OCI-M2 (cell line): ENCODE measurements at regions not wholly inside any gene's neighbourhood (a gene's known extent, or its start where the extent isn't known, plus 50 kb on each side); places are given as distances from the start of the nearest gene placed in this dataset.

ENCODE experiments used
- DNase-seq: peaks from one replicate; lab custom pipeline; 2025; ENCODE audit not compliant: unreplicated experiment; lab: John Stamatoyannopoulos, UW

- no peak for DNase-seq
These were observed 239.6 kb upstream of the TRAM1L1 start for GRCh38 chr4:117324851-117325491.

GRCh38 chr4:117326091-117326490 is 240.7 kb upstream of the TRAM1L1 start:
- DNase-seq, result no peak

DNA sequence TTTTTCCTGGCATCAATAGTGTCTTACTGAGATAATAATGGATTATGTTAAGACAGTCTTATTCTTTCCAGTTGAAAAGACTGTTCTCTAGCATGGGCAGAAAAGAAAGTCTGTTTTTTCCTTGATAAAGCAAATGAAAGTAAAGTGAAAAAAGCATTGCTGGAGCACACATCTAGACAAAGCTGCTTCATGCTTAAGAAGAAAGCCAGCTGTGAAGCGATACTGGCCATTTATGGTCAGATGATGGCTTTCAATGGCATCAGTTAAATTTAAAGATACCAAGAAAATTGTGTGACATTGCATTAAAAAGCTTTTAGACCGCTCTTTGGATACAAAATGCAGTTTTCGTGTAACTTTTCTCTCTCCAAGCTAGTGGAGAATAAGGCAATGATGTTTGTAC is 242.1 kb upstream of the TRAM1L1 start:
- no peak for DNase-seq

DNA sequence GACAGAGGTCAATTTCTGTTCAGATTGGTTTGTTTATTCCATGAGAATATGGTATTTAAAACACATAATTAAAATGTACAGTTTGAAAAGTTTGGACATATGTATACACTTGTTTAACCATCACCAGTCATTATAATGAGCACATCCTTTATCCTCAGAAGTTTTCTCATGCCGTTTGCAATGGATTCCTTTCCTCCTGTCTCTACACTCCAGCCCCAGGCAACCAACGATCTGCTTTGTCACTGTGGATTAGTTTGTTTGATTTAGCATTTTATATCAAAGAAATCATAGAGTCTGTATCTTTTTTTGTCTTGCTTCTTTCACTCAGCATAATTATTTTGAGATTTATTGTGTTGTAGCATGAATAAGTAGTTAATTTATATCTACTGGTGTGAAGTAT is 243.0 kb upstream of the TRAM1L1 start:
- no peak for DNase-seq

- DNase-seq, result no peak
These were observed 246.4 kb upstream of the TRAM1L1 start for GRCh38 chr4:117331817-117332216.

DNA sequence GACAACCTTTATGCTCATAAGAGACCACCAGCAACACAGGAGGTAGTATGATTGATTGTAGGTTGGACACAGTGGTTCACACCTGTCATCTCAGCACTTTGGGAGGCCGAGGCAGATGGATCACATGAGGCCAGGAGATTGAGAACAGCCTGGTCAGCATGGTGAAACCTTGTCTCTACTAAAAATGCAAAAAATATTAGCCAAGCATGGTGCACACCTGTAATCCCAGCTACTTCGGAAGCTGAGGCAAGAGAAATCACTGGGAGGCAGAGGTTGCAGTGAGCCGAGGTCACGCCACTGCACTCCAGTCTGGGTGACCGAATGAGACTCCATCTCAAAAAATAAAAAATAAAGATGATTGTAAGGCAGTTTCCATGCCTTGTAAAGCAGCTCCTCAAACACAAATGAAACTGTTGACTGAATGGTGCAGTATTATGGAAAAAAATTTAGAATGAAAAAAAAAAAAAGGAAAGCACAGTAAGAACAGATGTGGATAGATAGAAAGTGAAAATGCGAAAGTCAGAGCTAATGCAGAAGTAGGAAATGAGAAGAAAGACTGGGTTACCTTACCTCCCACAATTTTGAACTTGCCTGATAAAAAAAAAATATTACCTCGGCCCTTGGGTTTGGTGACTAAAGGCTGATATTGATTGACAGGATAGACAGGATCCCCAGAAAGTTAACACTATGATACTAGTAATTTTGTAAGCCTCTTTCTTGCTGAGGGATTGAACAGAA is 249.2 kb upstream of the TRAM1L1 start:
- no peak for DNase-seq

DNA sequence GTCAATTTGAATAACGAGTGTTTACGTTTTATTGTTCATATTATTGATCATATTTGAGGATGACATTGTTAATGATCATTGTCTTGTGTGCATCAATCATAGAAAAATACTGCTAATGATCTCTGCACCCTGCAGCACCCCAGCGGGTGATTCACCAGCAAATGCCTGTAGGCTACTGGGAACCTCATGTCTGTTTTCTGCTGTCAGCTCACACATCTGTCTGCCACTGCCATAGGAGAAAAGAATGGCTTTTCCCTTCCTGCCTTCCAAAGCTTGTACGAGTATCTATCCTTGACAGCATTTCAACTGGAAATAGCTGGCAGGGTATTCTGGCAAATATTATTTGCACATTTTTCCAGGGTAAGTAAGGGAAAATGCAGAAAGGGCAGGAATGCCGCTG is 272.1 kb upstream of the TRAM1L1 start:
- no peak for DNase-seq

GRCh38 chr4:117357866-117358265 is 272.5 kb upstream of the TRAM1L1 start:
- no peak for DNase-seq

DNA sequence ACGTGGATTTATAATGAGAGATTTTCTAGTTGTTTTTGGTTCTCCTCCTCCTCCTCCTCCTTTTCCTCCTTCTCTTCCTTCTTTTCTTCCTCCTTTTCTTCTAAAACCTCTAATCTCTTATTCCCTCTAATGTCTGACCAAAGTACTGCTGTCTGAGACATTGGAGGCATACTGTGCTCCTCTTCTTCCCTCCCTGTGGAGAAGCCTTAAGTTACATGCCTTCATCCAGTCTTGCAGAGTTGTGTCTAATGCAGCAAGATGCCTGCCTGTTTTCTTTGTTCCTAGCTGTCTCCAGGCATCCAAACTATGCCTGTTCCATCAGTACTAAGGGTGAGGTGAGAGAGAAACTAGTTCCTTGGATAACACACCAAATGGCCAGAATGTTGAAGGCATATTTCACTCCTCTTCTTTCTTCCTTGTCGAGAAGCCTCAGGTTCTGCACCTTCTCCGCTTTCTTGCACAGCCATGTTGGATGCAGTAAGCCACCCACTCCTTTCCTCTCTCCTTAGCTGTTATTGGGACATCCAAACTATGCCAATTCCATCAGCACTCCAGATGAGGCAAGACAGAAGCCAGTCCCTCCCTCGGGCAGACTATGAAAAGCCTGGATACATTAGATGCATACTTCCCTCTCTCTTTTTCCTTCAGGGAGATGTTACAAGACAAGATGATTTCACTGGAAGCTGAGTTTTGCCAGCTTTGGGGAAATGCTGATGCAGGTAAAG is 285.7 kb upstream of the TRAM1L1 start:
- no peak for DNase-seq

GRCh38 chr4:117375101-117375500 is 289.7 kb upstream of the TRAM1L1 start:
- no peak for DNase-seq

DNA sequence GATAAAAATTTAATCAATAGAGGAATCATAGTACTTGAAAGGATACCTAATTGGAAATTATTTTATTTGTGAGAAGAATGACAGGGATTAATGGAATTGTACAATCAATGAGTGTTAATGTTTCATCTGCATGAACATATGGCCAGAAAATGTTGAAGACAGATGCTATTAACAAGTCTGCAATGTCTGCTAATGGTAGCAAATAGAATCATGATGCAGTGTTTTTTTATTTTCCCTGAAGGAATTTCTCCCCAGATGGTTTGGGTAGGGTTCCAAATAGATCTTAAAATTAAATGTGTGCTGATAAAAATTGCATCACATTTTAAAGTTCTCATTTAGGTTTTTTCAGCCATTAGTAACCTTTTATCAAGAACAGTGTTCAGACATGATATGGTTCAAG is 291.3 kb upstream of the TRAM1L1 start:
- no peak for DNase-seq

DNA sequence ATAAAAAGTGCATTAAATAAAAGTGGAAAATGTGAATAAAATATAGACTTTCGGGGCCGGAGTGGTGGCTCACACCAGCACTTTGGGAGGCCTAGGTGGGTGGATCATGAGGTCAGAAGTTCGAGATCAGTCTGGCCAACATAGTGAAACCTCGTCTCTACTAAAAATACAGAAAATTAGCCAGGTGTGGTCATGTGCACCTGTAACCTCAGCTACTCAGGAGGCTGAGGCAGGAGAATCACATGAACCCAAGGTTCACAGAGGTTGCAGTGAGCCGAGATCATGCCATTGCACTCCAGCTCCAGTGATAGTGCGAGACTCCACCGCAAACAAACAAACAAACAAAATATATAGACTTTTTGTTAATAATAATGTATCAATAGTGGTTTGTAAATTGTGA is 293.6 kb upstream of the TRAM1L1 start:
- no peak for DNase-seq

- DNase-seq, result no peak
These were observed 298.1 kb upstream of the TRAM1L1 start for GRCh38 chr4:117383468-117383867.

DNA sequence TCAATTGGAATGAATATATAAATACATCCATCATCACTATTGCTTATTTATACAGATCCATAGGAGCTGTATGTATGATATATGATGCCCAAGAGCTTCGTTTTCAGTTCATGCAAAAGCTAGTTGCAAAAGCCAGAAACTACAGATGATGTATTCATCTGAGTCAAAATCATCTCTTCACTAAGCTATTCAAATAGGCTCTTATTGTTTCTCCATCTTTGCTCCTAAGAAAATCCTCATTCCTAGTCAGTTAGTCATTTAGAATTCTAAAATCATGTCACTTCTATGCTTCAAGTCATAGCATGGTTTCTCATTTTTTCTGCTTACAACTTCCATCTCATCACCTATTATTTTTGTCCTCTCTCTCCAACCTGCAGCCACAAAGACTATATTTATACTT is 300.1 kb upstream of the TRAM1L1 start:
- DNase-seq, result no peak

DNA sequence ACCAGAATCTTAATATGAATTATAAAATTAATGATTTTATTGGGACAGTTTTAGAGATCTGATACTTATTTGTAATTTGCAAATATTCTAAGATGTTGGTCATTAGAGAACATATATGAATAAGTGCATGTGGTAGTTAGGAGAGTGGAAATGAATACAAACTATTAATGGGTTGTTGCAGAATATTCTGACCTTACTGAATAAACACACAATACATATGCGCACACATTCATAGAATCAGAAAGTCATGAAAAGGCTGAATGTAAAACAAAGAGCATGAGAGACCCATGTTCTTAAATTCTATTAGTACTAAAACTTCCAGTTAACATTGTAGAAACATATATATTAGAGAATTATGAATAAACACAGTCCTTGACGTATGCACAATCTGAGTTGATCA is 301.7 kb upstream of the TRAM1L1 start:
- no peak for DNase-seq

DNA sequence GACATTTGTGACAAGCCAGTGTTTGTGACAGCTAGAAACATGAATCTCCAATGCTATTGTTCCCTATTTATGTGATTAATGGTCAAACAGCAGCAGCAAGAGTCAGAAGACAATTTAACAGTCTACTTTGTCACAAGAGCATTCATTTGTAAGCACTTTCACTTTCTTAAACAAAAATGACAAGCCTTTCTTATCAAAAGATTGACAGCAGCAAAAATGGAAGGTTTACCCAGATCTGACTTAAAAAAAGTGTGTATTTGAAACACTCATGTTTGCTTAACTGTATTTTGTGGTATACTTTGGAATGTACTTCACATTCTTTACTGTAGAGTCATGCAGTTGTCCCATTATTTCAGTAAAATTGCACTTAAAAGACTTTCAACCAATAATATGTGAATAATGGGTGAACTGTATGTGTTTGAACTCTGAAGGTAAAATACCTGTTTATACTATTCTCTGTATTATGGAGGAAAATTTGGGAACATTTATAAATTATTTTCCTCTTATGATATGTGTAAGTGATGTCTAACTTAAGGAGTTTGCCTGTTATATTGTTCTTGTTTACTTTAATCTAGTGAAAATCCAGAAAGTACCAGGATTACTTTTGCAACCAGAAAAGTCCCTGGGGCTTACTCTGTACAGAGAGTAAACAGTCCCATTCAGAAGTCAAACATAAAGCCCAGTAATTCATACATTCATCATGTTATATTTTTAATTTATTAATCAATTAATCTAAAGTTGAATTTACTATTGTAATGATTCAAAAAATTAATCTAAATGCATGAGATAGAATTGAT is 314.9 kb upstream of the TRAM1L1 start:
- no peak for DNase-seq

DNA sequence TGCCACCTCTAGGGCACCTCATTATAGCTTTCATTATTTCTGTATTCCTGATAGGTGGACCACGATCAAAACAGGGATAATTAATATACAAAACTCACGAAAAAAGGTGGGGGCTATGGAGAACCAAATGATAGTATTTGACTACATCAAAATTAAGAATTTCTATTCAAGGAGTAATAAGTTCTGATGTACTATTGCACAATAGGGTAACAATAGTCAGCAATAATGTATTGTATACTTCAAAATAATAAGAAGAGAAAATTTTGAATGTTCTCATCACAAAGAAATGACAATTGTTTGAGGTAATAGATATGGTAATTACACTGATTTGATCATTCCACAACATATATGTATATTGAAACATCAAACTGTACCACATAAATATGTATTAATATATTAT is 327.3 kb upstream of the TRAM1L1 start:
- DNase-seq, result no peak

DNA sequence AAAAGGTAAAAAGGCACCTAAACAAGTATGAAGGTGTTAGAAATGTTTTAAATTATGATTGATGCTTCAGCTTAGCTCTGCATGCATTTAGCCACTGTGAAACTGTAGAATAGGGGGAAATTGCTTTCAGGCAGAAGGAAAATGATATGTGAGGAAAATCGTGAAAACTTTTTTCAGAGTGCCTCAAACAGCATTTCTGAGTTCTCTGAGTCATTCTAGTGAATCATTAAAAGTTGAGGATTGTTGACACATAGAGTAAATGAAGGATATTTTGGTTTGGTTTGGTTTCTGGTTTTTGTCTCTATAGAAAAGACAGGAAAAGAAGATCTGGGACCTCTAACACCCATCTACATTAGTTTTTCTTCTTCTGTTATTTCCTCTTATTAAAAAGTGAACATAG is 332.5 kb upstream of the TRAM1L1 start:
- no peak for DNase-seq

DNA sequence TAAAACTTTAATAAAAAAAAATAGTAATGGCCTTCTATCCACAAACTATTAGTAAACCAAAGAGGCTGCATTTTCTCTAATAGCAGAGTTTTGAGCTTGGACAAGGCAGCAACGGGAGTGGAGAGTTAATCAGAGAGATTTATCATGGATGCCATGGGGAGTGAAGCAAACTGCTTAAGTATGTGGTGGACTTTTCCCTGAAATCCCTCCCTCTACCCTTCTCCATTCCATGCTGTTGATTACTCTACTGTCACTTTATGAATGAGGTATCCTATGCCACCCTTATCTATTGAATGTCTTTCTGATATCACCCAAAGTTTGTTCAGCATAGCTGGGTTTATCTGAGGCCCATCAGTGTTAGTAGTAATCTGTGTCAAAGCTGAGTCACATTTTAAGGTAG is 335.6 kb upstream of the TRAM1L1 start:
- DNase-seq, result no peak

DNA sequence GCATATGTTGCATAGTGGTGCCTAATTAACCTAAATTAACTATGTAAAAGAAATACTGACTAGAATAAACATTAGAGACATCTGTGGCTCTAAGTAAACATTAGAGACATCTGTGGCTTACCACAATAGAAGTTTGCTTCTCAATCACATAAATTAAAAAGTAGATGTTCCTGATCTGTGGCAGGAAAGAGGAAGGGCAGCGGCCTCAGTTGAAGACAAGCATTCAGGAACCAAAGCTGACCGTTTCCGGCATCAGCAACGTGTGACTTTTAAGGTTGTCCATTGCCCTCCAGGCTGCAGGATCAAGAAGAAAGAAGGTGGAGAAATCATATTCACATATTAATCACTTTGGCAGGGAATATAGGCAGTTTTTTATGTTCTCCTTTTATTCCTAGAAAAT is 336.3 kb upstream of the TRAM1L1 start:
- no peak for DNase-seq

- DNase-seq, result no peak
These were observed 336.9 kb upstream of the TRAM1L1 start for GRCh38 chr4:117422297-117422696.

DNA sequence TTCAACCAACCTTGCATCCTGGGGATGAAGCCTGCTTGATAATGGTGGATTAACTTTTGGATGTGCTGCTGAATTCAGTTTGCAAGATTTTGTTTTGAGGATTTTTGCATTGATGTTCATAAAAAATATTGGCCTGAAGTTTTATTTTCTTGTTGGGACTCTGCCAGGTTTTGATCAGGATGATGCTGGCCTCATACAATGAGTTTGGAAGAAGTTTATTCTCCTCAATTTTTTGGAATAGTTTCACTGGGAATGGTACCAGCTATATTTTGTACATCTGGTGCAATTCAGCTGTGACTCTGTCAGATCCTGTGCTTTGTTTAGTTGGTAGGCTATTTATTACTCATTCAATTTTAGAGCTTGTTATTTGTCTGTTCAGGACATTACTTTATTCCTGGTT is 340.3 kb upstream of the TRAM1L1 start:
- no peak for DNase-seq
